Activated CD4-positive, alpha-beta T cell treated with anti-CD3 and anti-CD28 coated beads, Interleukin-2, Interleukin-6, amounts not matched to agents 100 ng/mL and 50 ng/mL, durations not matched to agents 16 hours and 8 hours (primary cell): ENCODE measurements at regions not wholly inside any gene's neighbourhood (a gene's known extent, or its start where the extent isn't known, plus 50 kb on each side); places are given as distances from the start of the nearest gene placed in this dataset.

Experiments
- DNase-seq: peaks from one replicate; pipeline ENCODE4 v3.0.0-alpha.2; 2020

DNA sequence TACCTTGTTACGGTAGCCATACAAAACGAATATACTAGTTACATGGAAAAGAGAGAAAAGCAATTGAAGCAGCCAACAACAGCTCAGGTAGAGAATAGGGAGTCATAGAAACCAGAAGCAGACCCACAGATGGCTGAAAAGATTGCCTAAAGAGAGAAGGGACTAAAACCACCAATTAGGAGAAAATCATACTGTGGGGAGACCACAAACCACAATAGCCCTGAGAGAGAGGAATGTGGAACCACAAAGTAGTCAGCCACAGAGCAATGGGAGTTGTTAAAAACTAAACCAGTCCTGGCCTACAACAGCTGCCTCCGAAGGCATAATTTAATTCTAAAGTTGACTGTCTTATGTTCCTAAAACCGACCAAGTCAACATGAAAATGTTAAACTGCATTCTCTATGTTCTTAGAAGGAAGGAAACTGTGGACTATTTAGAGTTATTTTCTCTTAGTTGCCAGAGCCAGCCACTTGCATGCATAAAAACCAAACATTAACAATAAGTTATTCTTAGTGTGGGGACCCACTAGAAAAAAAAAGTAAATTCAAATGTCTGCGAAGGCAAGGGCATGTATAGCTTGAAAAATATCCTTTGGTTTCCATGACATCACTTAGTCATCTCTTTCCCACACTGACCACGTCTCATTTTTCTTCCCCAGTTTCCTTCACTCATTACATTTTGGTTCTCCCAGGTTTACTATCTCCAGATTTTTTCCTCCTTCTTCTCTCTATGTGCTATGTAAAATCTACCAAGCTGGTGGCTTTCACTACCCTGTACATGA lies 398.1 kb downstream of the NOVA1 start:
- peak; percentile 21 for DNase-seq

- DNase-seq = no peak
Measured at GRCh38 chr14:26199096-26199495, 398.7 kb downstream of the NOVA1 start.

GRCh38 chr14:26194816-26195215 lies 403.0 kb downstream of the NOVA1 start:
- no peak for DNase-seq

- no peak for DNase-seq
Measured at GRCh38 chr14:26191671-26192070, 406.2 kb downstream of the NOVA1 start.

DNA sequence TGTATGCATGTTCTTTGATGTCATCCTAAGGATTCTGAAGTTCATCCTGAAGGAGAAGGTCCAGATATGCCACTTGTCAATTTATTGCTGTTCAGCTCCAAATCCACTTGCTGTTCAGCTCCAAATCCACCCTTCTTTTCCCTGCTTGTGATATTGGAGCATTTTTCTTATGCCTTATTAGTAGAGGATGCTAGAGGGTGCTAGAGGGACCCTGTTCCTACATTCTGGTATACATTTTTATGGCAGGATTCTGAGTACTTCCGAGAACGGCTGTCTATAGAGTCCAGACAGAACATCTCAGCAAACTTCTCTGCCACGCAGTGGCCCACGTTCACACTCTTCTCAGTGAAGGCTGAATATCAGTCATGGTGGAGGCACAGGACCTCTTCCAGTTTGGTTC lies 406.7 kb downstream of the NOVA1 start:
- DNase-seq = no peak

DNA sequence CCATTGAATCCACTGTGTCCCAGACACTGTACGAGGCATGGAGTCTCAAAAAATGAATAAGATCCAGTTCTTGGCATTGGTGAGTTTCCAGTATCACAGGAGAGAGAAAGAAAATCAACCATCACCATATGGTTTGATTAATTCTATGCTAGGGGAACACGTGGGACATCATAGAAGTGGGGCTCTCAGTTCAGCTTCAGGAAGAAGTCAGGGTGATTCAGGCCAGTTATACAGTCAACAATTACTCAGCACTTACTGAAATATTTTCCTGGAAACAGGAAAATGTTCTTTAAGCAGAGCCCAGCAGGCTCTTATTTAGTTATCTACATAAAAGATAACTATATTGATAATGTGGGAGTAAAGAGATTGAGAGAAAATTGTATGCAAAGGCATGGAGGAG lies 407.2 kb downstream of the NOVA1 start:
- DNase-seq = no peak

- no peak for DNase-seq
Measured at GRCh38 chr14:26187996-26188620, 409.7 kb downstream of the NOVA1 start.

DNA sequence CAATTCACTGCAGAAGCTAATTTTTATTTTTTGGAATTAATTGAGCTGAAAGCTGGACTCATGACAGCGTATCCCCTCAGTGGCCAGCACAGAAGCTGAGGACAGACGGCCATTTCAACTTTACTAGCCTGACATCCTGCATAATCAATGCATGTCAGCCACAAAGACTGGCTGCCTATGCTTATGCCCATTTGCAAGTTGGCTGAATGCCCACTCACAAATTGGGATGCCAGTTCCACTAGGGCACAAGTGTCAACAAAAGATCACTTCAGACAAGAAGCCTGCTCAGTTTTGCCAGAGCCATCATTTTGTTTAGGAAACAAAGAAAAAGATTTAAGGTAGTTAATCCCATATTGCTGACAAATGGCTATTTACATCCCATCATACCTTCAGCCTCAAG lies 417.6 kb downstream of the NOVA1 start:
- no peak for DNase-seq

DNA sequence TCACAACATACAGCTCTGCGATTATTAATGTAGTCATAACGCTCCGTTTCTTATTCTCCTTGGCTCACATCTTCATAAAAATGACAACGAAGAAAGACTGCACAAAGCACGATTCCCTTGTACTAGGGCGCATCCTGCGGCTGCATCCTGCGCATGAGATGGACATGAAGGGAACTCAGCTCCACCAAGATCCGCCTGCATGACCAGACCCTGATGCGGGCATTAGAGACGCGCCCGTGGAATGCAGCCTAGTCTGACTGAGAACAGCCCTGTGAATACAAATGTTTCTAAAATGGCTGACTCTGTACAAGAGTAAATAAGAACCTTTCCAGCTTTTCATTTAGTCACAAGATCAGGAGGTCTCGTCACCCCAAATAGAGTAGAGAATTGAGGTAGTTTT lies 422.2 kb downstream of the NOVA1 start:
- no peak for DNase-seq

DNA sequence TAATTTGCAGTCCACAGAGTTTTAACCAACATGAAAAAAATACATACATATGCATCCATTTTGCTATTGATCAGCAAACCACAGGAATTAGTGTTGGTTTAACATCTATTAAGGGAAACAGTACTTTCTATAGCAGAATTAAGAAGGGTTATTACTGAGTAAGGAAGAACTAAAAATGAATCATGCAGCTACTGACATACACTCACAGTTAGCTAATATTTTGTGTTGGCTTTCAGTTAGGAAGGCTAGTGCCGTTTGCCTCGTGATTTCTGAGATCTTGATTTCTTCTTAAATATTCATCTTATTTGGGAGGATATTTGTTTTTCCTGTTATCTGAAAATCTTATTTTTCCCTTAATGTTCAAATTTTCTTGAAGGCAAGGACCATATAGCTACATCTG lies 423.4 kb downstream of the NOVA1 start:
- DNase-seq = no peak

- DNase-seq = no peak
Measured at GRCh38 chr14:26173581-26174110, 424.2 kb downstream of the NOVA1 start.

DNA sequence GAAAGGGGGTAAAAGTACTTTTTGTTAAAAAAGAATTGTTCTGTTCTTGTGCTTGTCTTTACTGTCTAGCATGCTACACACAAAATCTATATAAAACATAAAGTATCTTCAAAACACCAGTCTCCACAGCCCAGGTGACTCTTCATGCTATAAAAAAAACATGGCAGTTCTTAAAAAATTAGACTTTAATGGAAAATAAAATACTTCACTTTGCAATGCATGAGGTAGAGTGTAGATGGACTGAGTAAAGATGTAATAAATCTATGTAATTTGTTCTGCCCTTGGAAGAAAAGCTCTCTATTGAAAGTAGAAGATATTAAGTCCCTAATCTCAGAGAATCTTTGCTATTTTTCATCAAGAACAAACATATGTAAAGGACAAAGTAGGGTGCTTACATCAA lies 425.4 kb downstream of the NOVA1 start:
- DNase-seq = no peak

DNA sequence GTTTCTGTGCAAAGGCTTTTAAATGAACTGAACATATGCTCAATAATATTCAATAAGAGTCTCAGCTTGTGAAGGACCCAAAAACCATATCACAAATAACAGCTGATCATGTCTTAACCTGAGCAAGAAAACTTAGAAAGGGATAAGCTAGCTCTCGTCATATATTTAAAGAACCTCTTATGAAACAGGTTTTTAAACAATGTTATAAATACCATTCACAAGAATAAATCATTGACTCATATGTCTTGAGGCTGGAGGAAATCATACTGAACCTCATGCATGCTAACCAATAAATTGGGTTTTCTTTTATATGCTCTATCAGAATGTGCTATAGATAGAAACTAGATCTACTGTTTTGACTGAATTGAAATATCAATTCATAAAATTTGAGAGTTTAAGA lies 426.9 kb downstream of the NOVA1 start:
- no peak for DNase-seq

DNA sequence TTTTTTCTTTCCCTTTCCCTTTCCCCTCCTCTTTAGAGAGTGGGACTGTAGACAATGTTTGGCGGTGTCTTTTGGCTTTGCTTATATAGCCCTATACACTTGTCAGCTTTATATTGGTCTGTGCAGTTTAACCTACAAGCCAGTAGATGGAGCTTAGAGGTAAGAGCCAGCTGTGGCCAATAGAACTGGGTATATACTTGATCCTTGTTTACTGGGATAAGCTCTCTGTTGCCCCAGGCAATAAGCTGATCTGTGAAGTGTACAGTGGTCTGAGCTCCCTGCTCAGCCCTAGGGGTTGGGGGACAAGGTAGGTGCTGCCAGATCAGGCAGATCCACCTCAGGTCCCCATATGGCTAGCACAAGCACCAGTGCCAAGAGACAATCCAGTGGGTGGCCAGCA lies 434.1 kb downstream of the NOVA1 start:
- no peak for DNase-seq

- no peak for DNase-seq
Measured at GRCh38 chr14:26157517-26157916, 440.3 kb downstream of the NOVA1 start.

GRCh38 chr14:26143057-26143456 lies 454.8 kb downstream of the NOVA1 start:
- no peak for DNase-seq

- DNase-seq = no peak
Measured at GRCh38 chr14:26138764-26139445, 458.9 kb downstream of the NOVA1 start.

GRCh38 chr14:26137161-26137560 lies 460.7 kb downstream of the NOVA1 start:
- no peak for DNase-seq

- no peak for DNase-seq
Measured at GRCh38 chr14:26132061-26132645, 465.7 kb downstream of the NOVA1 start.

DNA sequence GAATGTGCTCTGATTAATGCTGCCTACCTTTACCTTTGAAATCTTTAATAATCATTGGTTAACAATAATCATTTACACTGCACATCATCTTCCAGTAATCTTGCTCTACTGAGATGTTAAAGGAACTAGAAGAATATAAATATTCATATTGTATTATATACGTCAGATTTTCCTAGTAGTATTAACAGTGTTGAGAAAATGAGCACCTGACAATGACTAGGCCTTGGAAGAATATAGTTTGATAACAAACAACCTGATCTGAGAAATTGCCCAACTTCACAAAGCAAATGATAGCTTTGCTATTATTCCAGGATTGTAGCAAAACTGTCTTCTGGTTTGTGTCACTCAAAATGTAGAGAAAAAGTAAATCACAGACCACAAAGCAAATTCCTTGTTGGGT lies 467.1 kb downstream of the NOVA1 start:
- no peak for DNase-seq

DNA sequence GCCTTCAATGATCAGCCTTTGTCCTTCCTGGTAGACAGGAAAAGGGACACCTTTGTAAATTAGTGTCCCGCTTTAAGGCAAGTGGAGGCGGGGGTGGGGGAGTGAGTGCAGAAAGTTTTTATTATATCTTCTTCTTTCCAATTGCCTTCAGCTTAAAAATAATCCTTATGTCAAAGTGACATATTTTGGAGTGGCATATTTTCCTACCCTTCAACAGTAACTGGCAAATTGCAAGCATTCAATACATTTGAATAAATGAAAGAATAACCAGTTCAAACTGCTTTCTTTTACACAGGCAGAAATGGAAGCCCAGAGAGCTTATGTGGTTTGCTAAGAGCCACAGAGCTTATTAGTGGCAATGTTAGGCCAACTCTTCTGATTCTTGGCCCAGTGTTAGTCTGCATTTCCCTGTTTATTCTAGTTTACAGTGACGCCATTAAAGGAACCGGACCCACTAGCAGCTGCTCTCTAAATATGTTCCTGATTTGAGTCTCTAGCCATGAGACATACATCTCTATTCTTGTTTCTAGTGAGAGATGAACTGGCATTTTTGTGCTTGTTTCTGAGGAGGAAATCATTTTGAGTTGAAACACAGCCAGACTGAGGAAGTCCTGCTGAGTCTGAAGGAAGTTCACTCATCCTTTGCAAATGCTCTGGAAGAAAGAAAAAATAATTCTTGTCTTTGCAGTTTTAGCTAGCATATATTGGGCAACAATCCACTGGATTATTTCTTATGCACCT lies 468.7 kb downstream of the NOVA1 start:
- DNase-seq = no peak

- DNase-seq = no peak
Measured at GRCh38 chr14:26124896-26125438, 472.9 kb downstream of the NOVA1 start.

GRCh38 chr14:26123459-26123858 lies 474.4 kb downstream of the NOVA1 start:
- DNase-seq = no peak
